GM23338 (cell line): ENCODE measurements at regions not wholly inside any gene's neighbourhood (a gene's known extent, or its start where the extent isn't known, plus 50 kb on each side); places are given as distances from the start of the nearest gene placed in this dataset.

Experiments used
- EZH2phosphoT487 ChIP-seq: fragments of 200-600 bp; sonication (generic); IDR thresholded peaks from one replicate; pipeline ENCODE4 v1.8.1; 2018; ENCODE audit warnings: antibody characterized with exemption; ENCODE audit not compliant: unreplicated experiment
- POLR2AphosphoS5 ChIP-seq: IDR thresholded peaks from 2 replicates; pipeline ENCODE4 v1.6.1; 2016; ENCODE audit warnings: antibody characterized with exemption, low read depth

DNA sequence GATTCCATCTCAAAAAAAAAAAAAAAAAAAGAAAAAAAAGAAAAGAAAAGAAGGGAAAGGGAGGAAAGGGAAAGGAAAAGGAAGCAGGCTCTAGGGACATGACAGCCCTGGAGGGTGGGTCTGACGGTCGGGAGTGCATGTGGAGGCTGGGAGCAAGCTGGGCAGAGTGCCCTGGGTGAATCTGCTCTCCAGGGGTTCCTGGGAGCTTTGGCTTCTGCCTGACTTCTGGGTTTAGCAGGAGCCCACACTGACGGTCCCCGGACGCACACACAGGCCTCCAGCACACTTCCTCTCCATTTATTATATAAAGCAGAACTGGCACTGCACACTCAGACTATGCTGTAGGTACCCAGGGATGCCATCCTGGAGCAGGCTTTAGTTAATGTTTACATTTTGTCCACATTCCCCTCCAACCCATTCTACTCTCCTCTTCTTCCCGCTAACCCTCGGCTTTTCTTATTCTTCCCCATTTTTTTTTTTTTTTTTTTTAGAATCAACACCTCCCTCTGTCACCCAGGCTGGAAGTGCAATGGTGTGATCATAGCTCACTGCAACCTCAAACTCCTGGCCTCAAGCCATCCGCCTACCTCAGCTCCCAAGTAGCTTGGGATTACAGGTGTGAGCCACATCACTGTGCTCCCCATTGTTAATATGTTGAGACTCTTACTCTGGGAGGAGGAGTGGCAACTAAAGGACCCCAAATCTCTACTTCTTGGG is 151.1 kb upstream of the SLC1A4 start:
- TF ChIP-seq POLR2AphosphoS5: no peak
- TF ChIP-seq EZH2phosphoT487: no peak
